ENCODE measurements at regions not wholly inside any gene's neighbourhood (a gene's known extent, or its start where the extent isn't known, plus 50 kb on each side); places are given as distances from the start of the nearest gene placed in this dataset.

- Histone ChIP-seq H3K27ac (replicated peaks in 1 of 4) (no peak overlapping the region), H3K4me1 (no peaks in the 10 kb centered on the region), H3K27me3 (no peaks in the 10 kb centered on the region), H3K36me3 (no peaks in the 10 kb centered on the region), H3K9me3 (no peaks in the 10 kb centered on the region), H3K4me3 (no peak overlapping the region)
- WGBS, result 33% methylated on average over 3 of the region's 3 CpGs
- no peak for DNase-seq (ENCODE audit: extremely low spot score)
- TF ChIP-seq CTCF (IDR thresholded peaks at IDR 0.05) (no peak), EP300 (IDR thresholded peaks at IDR 0.05) (no peak), POLR2A (IDR thresholded peaks at IDR 0.05; ENCODE audit: low read depth) (no peak), POLR2AphosphoS5 (IDR thresholded peaks at IDR 0.05) (no peak)
- intact Hi-C loops (cut with DNase I), result no loop called here
Observed at GRCh38 chr16:60703096-60703495, 1333.1 kb downstream of the CDH8 start.

- TF ChIP-seq EP300 (IDR thresholded peaks at IDR 0.05) (no peak), POLR2AphosphoS5 (IDR thresholded peaks at IDR 0.05) (no peak), POLR2A (IDR thresholded peaks at IDR 0.05; ENCODE audit: low read depth) (no peak), CTCF (IDR thresholded peaks at IDR 0.05) (no peak)
- Histone ChIP-seq H3K36me3 (no peaks in the 10 kb centered on the region), H3K27me3 (no peaks in the 10 kb centered on the region), H3K4me1 (no peaks in the 10 kb centered on the region), H3K4me3 (no peak overlapping the region), H3K27ac (replicated peaks in 1 of 4) (no peak overlapping the region), H3K9me3 (peaks cover 0 to 9% (median 0%) of the 10 kb centered on the region in 4 donors)
- no peak for DNase-seq (ENCODE audit: extremely low spot score)
- WGBS, result 66% methylated on average over 2 of the region's 2 CpGs
- intact Hi-C loops (cut with DNase I), result no loop called here
Observed at GRCh38 chr16:60686824-60687223, 1349.4 kb downstream of the CDH8 start.

- no peak for DNase-seq (ENCODE audit: extremely low spot score)
- intact Hi-C loops (cut with DNase I), result no loop called here
- Histone ChIP-seq H3K9me3 (peaks cover 0 to 1% (median 0%) of the 10 kb centered on the region in 4 donors), H3K4me3 (no peak overlapping the region), H3K4me1 (no peaks in the 10 kb centered on the region), H3K27ac (replicated peaks in 1 of 4) (no peak overlapping the region), H3K27me3 (no peaks in the 10 kb centered on the region), H3K36me3 (no peaks in the 10 kb centered on the region)
- 42% methylated on average over 4 of the region's 4 CpGs for WGBS
- TF ChIP-seq EP300 (IDR thresholded peaks at IDR 0.05) (no peak), POLR2A (IDR thresholded peaks at IDR 0.05; ENCODE audit: low read depth) (no peak), CTCF (IDR thresholded peaks at IDR 0.05) (no peak), POLR2AphosphoS5 (IDR thresholded peaks at IDR 0.05) (no peak)
Observed at GRCh38 chr16:60684002-60684401, 1352.2 kb downstream of the CDH8 start.

GRCh38 chr16:60682219-60682618 is 1354.0 kb downstream of the CDH8 start:
- no peaks in the 10 kb centered on the region for H3K4me1 ChIP-seq
- no peak overlapping the region for H3K4me3 ChIP-seq
- no peak for TF ChIP-seq POLR2AphosphoS5 (IDR thresholded peaks at IDR 0.05)
- no peak for TF ChIP-seq EP300 (IDR thresholded peaks at IDR 0.05)
- TF ChIP-seq POLR2A (IDR thresholded peaks at IDR 0.05; ENCODE audit: low read depth), result no peak
- TF ChIP-seq CTCF (IDR thresholded peaks at IDR 0.05), result no peak
- no peaks in the 10 kb centered on the region for H3K27me3 ChIP-seq
- intact Hi-C loops (cut with DNase I), result no loop called here
- no peaks in the 10 kb centered on the region for H3K36me3 ChIP-seq
- WGBS, result 20% methylated on average over 1 of the region's 1 CpG
- no peak for DNase-seq (ENCODE audit: extremely low spot score)
- no peak overlapping the region for H3K27ac ChIP-seq (replicated peaks in 1 of 4)
- H3K9me3 ChIP-seq, result no peaks in the 10 kb centered on the region

- H3K9me3 ChIP-seq, result no peaks in the 10 kb centered on the region
- TF ChIP-seq CTCF (IDR thresholded peaks at IDR 0.05), result no peak
- no peak for TF ChIP-seq POLR2A (IDR thresholded peaks at IDR 0.05; ENCODE audit: low read depth)
- no peak for TF ChIP-seq EP300 (IDR thresholded peaks at IDR 0.05)
- no peak for TF ChIP-seq POLR2AphosphoS5 (IDR thresholded peaks at IDR 0.05)
- no peaks in the 10 kb centered on the region for H3K27me3 ChIP-seq
- H3K27ac ChIP-seq (replicated peaks in 1 of 4), result no peak overlapping the region
- H3K4me1 ChIP-seq, result no peaks in the 10 kb centered on the region
- DNase-seq (ENCODE audit: extremely low spot score), result no peak
- intact Hi-C loops (cut with DNase I), result no loop called here
- no peak overlapping the region for H3K4me3 ChIP-seq
- WGBS, result 79% methylated on average over 1 of the region's 1 CpG
- H3K36me3 ChIP-seq, result no peaks in the 10 kb centered on the region
Observed at GRCh38 chr16:60681043-60681442, 1355.2 kb downstream of the CDH8 start.
